GM20000 (cell line): ENCODE measurements at regions not wholly inside any gene's neighbourhood (a gene's known extent, or its start where the extent isn't known, plus 50 kb on each side); places are given as distances from the start of the nearest gene placed in this dataset.

Experiments used
- DNase-seq: peaks from one replicate; pipeline ENCODE4 v3.0.0; 2012; ENCODE audit warnings: low spot score
- TF ChIP-seq, protein P1 (sequence below): IDR thresholded peaks from 2 replicates; pipeline ENCODE4 v1.5.1; 2012; ENCODE audit warnings: mild to moderate bottlenecking, control low read depth; ENCODE audit errors: extremely low read depth, missing control alignments

DNA sequence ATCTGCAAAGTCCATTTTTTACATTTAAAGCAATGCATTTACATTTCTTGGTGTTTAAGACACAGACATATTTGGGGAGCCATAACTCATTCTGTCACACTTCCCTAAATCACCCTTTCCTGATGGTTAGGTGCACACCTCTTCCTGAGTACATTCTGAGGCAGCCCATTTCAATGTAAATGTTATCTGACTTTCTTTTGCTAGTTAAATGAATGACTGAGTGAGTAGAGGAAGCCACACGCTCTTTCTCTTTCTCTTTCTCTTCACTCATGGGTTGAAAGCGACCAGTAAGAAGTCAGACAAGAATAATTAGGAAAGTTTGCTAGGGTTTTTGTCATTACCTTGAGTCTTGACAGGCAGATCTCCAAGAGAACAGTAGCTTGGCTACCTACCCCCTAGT is 143.1 kb downstream of the S1PR1 start:
- DNase-seq = peak; percentile 34
- TF ChIP-seq, protein P1, sequence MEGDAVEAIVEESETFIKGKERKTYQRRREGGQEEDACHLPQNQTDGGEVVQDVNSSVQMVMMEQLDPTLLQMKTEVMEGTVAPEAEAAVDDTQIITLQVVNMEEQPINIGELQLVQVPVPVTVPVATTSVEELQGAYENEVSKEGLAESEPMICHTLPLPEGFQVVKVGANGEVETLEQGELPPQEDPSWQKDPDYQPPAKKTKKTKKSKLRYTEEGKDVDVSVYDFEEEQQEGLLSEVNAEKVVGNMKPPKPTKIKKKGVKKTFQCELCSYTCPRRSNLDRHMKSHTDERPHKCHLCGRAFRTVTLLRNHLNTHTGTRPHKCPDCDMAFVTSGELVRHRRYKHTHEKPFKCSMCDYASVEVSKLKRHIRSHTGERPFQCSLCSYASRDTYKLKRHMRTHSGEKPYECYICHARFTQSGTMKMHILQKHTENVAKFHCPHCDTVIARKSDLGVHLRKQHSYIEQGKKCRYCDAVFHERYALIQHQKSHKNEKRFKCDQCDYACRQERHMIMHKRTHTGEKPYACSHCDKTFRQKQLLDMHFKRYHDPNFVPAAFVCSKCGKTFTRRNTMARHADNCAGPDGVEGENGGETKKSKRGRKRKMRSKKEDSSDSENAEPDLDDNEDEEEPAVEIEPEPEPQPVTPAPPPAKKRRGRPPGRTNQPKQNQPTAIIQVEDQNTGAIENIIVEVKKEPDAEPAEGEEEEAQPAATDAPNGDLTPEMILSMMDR = no peak

- DNase-seq = no peak
- TF ChIP-seq, protein P1 = no peak
These were observed 145.3 kb downstream of the S1PR1 start for GRCh38 chr1:101382135-101382534.

- TF ChIP-seq, protein P1 = no peak
- DNase-seq = peak; percentile 30
These were observed 152.2 kb downstream of the S1PR1 start for GRCh38 chr1:101388904-101389546.

DNA sequence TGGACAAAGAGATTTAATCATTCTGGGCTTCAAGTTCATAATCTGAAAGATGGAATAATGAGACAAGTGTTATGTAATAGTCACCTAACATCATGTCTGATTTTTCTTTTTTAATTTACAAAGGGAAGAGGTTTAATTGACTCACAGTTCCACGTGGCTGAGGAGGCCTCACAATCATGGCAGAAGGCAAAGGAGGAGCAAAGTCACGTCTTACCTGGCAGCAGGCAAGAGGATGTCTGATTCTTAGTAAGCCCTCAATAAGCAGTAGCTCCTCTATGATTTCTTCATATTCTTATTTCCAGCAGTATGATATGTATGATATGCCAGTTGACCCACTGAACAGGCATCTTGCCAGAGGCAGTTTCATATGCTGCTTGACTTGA is 152.7 kb downstream of the S1PR1 start:
- TF ChIP-seq, protein P1 = no peak
- DNase-seq = no peak

GRCh38 chr1:101392552-101392951 is 155.7 kb downstream of the S1PR1 start:
- no peak for DNase-seq
- TF ChIP-seq, protein P1 = no peak

- TF ChIP-seq, protein P1 = no peak
- DNase-seq = no peak
These were observed 157.2 kb downstream of the S1PR1 start for GRCh38 chr1:101394041-101394440.

GRCh38 chr1:101399222-101399621 is 162.4 kb downstream of the S1PR1 start:
- DNase-seq = no peak
- TF ChIP-seq, protein P1 = no peak
